GM23338 (cell line): ENCODE measurements at regions not wholly inside any gene's neighbourhood (a gene's known extent, or its start where the extent isn't known, plus 50 kb on each side); places are given as distances from the start of the nearest gene placed in this dataset.

Experiments
- ATAC-seq: fragments of 200-7000 bp; cut with Tn5 transposase; 3 replicates; pipeline ENCODE4 v1.9.1; 2020
- DNase-seq: peaks from one replicate; pipeline ENCODE4 v3.0.0-alpha.2; 2015; ENCODE audit warnings: low spot score
- H2AFZ ChIP-seq: fragments of 200-600 bp; sonication (generic); 2 replicates; pipeline ENCODE4 v1.8.0; 2016; ENCODE audit warnings: antibody characterized with exemption, mild to moderate bottlenecking, moderate library complexity
- H3F3A ChIP-seq: fragments of 200-600 bp; sonication (generic); replicated peaks from 2 replicates; pipeline ENCODE4 v1.8.0; 2017; ENCODE audit warnings: antibody characterized with exemption, mixed run types, low read depth
- H3K27ac ChIP-seq: fragments of 200-600 bp; sonication (generic); 2 replicates; pipeline ENCODE4 v1.6.1; 2016; ENCODE audit warnings: low read depth
- H3K27me3 ChIP-seq: fragments of 200-600 bp; sonication (generic); 2 replicates; pipeline ENCODE4 v1.8.0; 2016; ENCODE audit warnings: mild to moderate bottlenecking, mixed run types, moderate library complexity; ENCODE audit not compliant: insufficient read depth
- H3K36me3 ChIP-seq: fragments of 200-600 bp; sonication (generic); 2 replicates; pipeline ENCODE4 v1.8.0; 2016; ENCODE audit warnings: mild to moderate bottlenecking; ENCODE audit not compliant: insufficient read depth
- H3K4me1 ChIP-seq: fragments of 200-600 bp; sonication (generic); 2 replicates; pipeline ENCODE4 v1.8.0; 2016; ENCODE audit warnings: mild to moderate bottlenecking, moderate library complexity; ENCODE audit not compliant: insufficient read depth
- H3K4me2 ChIP-seq: fragments of 200-600 bp; sonication (generic); 2 replicates; pipeline ENCODE4 v1.7.1; 2017; ENCODE audit warnings: mixed run types
- H3K4me3 ChIP-seq: fragments of 200-600 bp; sonication (generic); 2 replicates; pipeline ENCODE4 v1.6.1; 2016; ENCODE audit warnings: mixed run types
- H3K79me2 ChIP-seq: fragments of 200-600 bp; sonication (generic); replicated peaks from 2 replicates; pipeline ENCODE4 v1.8.0; 2017; ENCODE audit warnings: mild to moderate bottlenecking; ENCODE audit not compliant: insufficient read depth
- H3K9me2 ChIP-seq: fragments of 200-600 bp; sonication (generic); 2 replicates; pipeline ENCODE4 v1.8.0; 2017; ENCODE audit not compliant: insufficient read depth
- H4K20me1 ChIP-seq: fragments of 200-600 bp; sonication (generic); replicated peaks from 2 replicates; pipeline ENCODE4 v1.8.0; 2017; ENCODE audit warnings: mild to moderate bottlenecking; ENCODE audit not compliant: insufficient read depth
- H3K27ac Mint-ChIP-seq: 2 replicates; pipeline ENCODE4 v1.8.0; 2020; ENCODE audit warnings: inconsistent platforms, mild to moderate bottlenecking, moderate library complexity, mixed read lengths
- H3K27me3 Mint-ChIP-seq: 3 replicates; pipeline ENCODE4 v1.8.0; 2022; ENCODE audit warnings: low read depth, mild to moderate bottlenecking, moderate library complexity, mixed read lengths, inconsistent platforms; ENCODE audit not compliant: insufficient read depth, poor library complexity
- H3K36me3 Mint-ChIP-seq: 3 replicates; pipeline ENCODE4 v1.8.0; 2021; ENCODE audit warnings: low read depth, mild to moderate bottlenecking, inconsistent platforms, moderate library complexity, mixed read lengths
- H3K4me1 Mint-ChIP-seq: 3 replicates; pipeline ENCODE4 v1.8.0; 2020; ENCODE audit warnings: mild to moderate bottlenecking, inconsistent platforms, mixed read lengths
- H3K4me3 Mint-ChIP-seq: 3 replicates; pipeline ENCODE4 v1.8.0; 2021; ENCODE audit warnings: moderate library complexity, mild to moderate bottlenecking, inconsistent platforms, mixed read lengths
- H3K9me3 Mint-ChIP-seq: 3 replicates; pipeline ENCODE4 v1.8.0; 2020; ENCODE audit warnings: moderate library complexity, mild to moderate bottlenecking, inconsistent platforms, mixed read lengths
- CREB1 ChIP-seq: fragments of 250-450 bp; sonication (Bioruptor Pico); IDR thresholded peaks from 2 replicates; pipeline ENCODE4 v1.5.0; 2020; ENCODE audit warnings: low read depth, mild to moderate bottlenecking, moderate library complexity
- CTCF ChIP-seq, 2 experiments: fragments of 200-600 bp in 1 of 2; sonication (generic) in 1 of 2; conservative IDR thresholded peaks; 2 replicates each; pipeline versions ENCODE4 v1.5.1 to v1.6.1; 2016 to 2017; ENCODE audit warnings: antibody characterized with exemption in 2 of 2, low read depth in 2 of 2, mild to moderate bottlenecking in 2 of 2, moderate library complexity in 1 of 2
- EZH2 ChIP-seq: fragments of 200-600 bp; sonication (generic); IDR thresholded peaks from one replicate; pipeline ENCODE4 v1.8.0; 2017; ENCODE audit warnings: antibody characterized with exemption, mild to moderate bottlenecking, low read depth; ENCODE audit not compliant: unreplicated experiment
- JUNB ChIP-seq: IDR thresholded peaks from one replicate; pipeline ENCODE4 v1.6.1; 2016; ENCODE audit warnings: antibody characterized with exemption; ENCODE audit not compliant: unreplicated experiment
- POLR2AphosphoS5 ChIP-seq: IDR thresholded peaks from 2 replicates; pipeline ENCODE4 v1.6.1; 2016; ENCODE audit warnings: antibody characterized with exemption, low read depth
- STAT1 ChIP-seq: IDR thresholded peaks from one replicate; pipeline ENCODE4 v1.6.1; 2016; ENCODE audit warnings: antibody characterized with exemption; ENCODE audit not compliant: unreplicated experiment
- ZNF331 ChIP-seq: fragments of 250-450 bp; sonication (Bioruptor Pico); IDR thresholded peaks from 2 replicates; pipeline ENCODE4 v1.5.0; 2020; ENCODE audit warnings: low read depth, mild to moderate bottlenecking, moderate library complexity
- TF ChIP-seq, protein P1 (sequence below): IDR thresholded peaks from one replicate; pipeline ENCODE4 v1.6.1; 2018; ENCODE audit warnings: antibody characterized with exemption; ENCODE audit not compliant: unreplicated experiment
- TF ChIP-seq, protein P2 (sequence below): fragments of 250-450 bp; sonication (Bioruptor Pico); IDR thresholded peaks from 2 replicates; pipeline ENCODE4 v1.5.0; 2020; ENCODE audit warnings: mild to moderate bottlenecking, moderate library complexity

GRCh38 chr5:158108177-158108576, 249.2 kb upstream of the CLINT1 start (continued):
- TF ChIP-seq CTCF (conservative IDR thresholded peaks at IDR 0.05; ENCODE audit: low read depth in 2 of 2) (no peak), POLR2AphosphoS5 (no peak), CREB1 (CRISPR knock-in tag) (no peak)
- TF ChIP-seq, protein P1, sequence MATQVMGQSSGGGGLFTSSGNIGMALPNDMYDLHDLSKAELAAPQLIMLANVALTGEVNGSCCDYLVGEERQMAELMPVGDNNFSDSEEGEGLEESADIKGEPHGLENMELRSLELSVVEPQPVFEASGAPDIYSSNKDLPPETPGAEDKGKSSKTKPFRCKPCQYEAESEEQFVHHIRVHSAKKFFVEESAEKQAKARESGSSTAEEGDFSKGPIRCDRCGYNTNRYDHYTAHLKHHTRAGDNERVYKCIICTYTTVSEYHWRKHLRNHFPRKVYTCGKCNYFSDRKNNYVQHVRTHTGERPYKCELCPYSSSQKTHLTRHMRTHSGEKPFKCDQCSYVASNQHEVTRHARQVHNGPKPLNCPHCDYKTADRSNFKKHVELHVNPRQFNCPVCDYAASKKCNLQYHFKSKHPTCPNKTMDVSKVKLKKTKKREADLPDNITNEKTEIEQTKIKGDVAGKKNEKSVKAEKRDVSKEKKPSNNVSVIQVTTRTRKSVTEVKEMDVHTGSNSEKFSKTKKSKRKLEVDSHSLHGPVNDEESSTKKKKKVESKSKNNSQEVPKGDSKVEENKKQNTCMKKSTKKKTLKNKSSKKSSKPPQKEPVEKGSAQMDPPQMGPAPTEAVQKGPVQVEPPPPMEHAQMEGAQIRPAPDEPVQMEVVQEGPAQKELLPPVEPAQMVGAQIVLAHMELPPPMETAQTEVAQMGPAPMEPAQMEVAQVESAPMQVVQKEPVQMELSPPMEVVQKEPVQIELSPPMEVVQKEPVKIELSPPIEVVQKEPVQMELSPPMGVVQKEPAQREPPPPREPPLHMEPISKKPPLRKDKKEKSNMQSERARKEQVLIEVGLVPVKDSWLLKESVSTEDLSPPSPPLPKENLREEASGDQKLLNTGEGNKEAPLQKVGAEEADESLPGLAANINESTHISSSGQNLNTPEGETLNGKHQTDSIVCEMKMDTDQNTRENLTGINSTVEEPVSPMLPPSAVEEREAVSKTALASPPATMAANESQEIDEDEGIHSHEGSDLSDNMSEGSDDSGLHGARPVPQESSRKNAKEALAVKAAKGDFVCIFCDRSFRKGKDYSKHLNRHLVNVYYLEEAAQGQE, result no peak

DNA sequence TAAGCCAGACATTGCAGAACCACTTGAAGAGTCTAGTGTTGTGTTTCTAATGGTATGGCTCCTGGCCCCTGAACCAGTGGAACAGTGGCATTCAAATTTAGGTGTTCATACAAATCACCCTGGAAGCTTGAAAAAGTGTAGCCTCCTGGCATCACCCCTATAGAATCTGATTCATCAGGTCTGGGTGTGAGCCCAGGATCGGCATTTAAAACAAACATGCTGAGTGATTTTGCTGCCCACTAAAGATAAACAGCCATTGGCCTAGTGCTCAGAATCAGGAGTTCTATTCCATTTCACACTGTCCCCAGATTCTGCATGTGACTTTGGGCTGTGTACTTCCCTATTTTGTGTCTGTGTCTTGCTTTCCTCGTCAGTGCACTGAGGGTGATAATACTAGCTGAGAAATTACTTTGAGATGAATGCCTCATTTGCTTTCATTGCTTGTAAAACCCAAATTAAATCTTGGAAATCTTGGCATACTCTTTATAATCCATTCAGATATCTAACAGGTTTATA, 241.5 kb upstream of the CLINT1 start:
- ATAC-seq (no peak), DNase-seq (no peak)
- H3K4me2 ChIP-seq, result no peak overlapping the region
- peaks cover 3% of the 10 kb centered on the region; the same call in 2 of the 3 replicates for H3K9me3 Mint-ChIP-seq
- no peak overlapping the region for H3K4me3 Mint-ChIP-seq
- no peaks in the 10 kb centered on the region for H3K36me3 Mint-ChIP-seq
- H3F3A ChIP-seq, result no peaks in the 10 kb centered on the region
- H3K27ac Mint-ChIP-seq, result no peak overlapping the region
- peaks cover 3% of the 10 kb centered on the region for H3K27me3 Mint-ChIP-seq
- H4K20me1 ChIP-seq, result no peaks in the 10 kb centered on the region
- no peak overlapping the region for H3K27ac ChIP-seq
- H3K9me2 ChIP-seq, result peaks cover 6% of the 10 kb centered on the region; the same call in 1 of the 2 replicates
- H3K4me1 Mint-ChIP-seq, result peaks cover 2% of the 10 kb centered on the region
- no peaks in the 10 kb centered on the region; the same call in 1 of the 2 replicates for H3K36me3 ChIP-seq
- no peaks in the 10 kb centered on the region for H3K79me2 ChIP-seq
- H3K4me3 ChIP-seq, result no peak overlapping the region
- H2AFZ ChIP-seq, result no peak overlapping the region
- H3K27me3 ChIP-seq, result no peaks in the 10 kb centered on the region
- no peaks in the 10 kb centered on the region for H3K4me1 ChIP-seq
- TF ChIP-seq JUNB (no peak), STAT1 (no peak), POLR2AphosphoS5 (no peak), ZNF331 (no peak), EZH2 (no peak)
- TF ChIP-seq, protein P2, sequence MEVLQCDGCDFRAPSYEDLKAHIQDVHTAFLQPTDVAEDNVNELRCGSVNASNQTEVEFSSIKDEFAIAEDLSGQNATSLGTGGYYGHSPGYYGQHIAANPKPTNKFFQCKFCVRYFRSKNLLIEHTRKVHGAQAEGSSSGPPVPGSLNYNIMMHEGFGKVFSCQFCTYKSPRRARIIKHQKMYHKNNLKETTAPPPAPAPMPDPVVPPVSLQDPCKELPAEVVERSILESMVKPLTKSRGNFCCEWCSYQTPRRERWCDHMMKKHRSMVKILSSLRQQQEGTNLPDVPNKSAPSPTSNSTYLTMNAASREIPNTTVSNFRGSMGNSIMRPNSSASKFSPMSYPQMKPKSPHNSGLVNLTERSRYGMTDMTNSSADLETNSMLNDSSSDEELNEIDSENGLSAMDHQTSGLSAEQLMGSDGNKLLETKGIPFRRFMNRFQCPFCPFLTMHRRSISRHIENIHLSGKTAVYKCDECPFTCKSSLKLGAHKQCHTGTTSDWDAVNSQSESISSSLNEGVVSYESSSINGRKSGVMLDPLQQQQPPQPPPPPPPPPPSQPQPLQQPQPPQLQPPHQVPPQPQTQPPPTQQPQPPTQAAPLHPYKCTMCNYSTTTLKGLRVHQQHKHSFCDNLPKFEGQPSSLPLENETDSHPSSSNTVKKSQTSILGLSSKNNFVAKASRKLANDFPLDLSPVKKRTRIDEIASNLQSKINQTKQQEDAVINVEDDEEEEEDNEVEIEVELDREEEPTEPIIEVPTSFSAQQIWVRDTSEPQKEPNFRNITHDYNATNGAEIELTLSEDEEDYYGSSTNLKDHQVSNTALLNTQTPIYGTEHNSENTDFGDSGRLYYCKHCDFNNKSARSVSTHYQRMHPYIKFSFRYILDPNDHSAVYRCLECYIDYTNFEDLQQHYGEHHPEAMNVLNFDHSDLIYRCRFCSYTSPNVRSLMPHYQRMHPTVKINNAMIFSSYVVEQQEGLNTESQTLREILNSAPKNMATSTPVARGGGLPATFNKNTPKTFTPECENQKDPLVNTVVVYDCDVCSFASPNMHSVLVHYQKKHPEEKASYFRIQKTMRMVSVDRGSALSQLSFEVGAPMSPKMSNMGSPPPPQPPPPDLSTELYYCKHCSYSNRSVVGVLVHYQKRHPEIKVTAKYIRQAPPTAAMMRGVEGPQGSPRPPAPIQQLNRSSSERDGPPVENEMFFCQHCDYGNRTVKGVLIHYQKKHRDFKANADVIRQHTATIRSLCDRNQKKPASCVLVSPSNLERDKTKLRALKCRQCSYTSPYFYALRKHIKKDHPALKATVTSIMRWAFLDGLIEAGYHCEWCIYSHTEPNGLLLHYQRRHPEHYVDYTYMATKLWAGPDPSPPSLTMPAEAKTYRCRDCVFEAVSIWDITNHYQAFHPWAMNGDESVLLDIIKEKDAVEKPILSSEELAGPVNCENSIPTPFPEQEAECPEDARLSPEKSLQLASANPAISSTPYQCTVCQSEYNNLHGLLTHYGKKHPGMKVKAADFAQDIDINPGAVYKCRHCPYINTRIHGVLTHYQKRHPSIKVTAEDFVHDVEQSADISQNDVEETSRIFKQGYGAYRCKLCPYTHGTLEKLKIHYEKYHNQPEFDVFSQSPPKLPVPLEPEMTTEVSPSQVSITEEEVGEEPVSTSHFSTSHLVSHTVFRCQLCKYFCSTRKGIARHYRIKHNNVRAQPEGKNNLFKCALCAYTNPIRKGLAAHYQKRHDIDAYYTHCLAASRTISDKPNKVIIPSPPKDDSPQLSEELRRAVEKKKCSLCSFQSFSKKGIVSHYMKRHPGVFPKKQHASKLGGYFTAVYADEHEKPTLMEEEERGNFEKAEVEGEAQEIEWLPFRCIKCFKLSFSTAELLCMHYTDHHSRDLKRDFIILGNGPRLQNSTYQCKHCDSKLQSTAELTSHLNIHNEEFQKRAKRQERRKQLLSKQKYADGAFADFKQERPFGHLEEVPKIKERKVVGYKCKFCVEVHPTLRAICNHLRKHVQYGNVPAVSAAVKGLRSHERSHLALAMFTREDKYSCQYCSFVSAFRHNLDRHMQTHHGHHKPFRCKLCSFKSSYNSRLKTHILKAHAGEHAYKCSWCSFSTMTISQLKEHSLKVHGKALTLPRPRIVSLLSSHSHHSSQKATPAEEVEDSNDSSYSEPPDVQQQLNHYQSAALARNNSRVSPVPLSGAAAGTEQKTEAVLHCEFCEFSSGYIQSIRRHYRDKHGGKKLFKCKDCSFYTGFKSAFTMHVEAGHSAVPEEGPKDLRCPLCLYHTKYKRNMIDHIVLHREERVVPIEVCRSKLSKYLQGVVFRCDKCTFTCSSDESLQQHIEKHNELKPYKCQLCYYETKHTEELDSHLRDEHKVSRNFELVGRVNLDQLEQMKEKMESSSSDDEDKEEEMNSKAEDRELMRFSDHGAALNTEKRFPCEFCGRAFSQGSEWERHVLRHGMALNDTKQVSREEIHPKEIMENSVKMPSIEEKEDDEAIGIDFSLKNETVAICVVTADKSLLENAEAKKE (CRISPR knock-in tag), result no peak
- TF ChIP-seq, protein P1, result no peak
